ENCODE measurements at regions not wholly inside any gene's neighbourhood (a gene's known extent, or its start where the extent isn't known, plus 50 kb on each side); places are given as distances from the start of the nearest gene placed in this dataset.
A peak's percentile ranks its signal among the peaks of the same experiment; 100 is the strongest.
"Not testable (repeated sequence)": the region's sequence is repeated elsewhere in the genome, so short reads cannot be mapped to it uniquely, and the experiment has no call there.

DNA sequence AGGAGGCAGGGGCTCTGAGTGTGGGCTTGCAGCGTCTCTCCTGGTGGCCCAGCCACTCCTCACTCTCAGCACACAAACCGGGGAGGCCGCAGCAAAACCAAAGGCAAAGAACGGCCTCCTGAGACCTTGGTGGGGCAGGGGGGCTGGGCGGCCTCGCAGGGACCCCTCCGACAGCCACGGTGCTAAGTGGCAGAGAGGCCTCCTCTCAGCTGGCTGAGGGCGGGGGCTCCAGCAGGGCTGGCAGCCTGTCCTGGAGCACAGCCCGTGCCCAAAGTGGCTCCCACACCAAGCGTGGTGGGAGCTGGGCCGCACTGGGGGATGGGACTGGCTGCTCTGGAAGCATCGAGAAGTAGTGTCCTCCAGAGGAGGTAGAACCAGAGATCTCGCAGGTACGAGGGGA, 334.4 kb downstream of the QKI start:
- no peak overlapping the region for H3K9ac ChIP-seq (ENCODE audit: low read length)

DNA sequence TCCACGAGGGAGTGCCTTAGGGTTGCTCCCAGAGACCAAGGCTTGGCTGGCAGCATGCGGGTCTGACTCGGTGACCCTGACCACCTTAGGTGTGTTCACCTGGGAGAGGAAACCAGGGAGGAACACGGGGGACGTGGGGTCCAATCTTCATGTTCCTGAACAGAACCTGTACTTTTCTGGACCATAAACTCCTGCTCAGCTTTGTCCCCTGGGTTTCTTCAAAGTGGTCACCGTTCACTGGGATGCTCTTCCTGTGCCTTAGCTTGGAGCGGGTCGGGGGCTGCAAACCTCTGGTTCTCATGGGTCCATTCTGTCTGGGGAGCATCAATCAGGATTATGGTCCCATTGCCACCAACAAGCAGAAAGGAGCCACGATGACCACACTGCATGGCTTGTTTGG, 333.5 kb downstream of the QKI start:
- 98% methylated on average over 9 of the region's 9 CpGs for WGBS
- Histone ChIP-seq H4K8ac (ENCODE audit: low read length) (no peak overlapping the region), H2AK5ac (ENCODE audit: low read length, severe bottlenecking) (peak overlapping the region; percentile 43), H4K91ac (ENCODE audit: low read length) (no peak overlapping the region), H2AFZ (ENCODE audit: low read depth, low read length) (no peak overlapping the region), H3K9ac (ENCODE audit: low read length) (no peak overlapping the region), H2BK15ac (ENCODE audit: low read depth, poor library complexity, severe bottlenecking) (no peak overlapping the region), H2BK5ac (ENCODE audit: low read depth, low read length, poor library complexity, severe bottlenecking) (no peak overlapping the region), H2BK12ac (ENCODE audit: low read length in 2 of 2) (no peak overlapping the region), H3K4me1 (ENCODE audit: control insufficient read depth, insufficient read depth, low read depth, low read length) (peaks cover 14% of the 10 kb centered on the region), H3K27me3 (ENCODE audit: control insufficient read depth in 1 of 2, insufficient read depth in 1 of 2, low read length in 2 of 2) (peaks cover 0 to 2% of the 10 kb centered on the region in 2 experiments), H3K36me3 (ENCODE audit: control insufficient read depth in 1 of 2, insufficient read depth in 2 of 2, low read depth in 1 of 2, low read length in 2 of 2) (no peaks in the 10 kb centered on the region), H2BK120ac (ENCODE audit: low read depth, low read length) (no peak overlapping the region), H3K4me3 (ENCODE audit: insufficient read depth in 1 of 2, low read depth in 1 of 2, low read length in 2 of 2) (no peak overlapping the region), H3K4ac (ENCODE audit: low read depth in 1 of 2, low read length in 2 of 2) (no peak overlapping the region), H3K79me1 (replicated peaks; ENCODE audit: low read length, poor library complexity, severe bottlenecking) (no peaks in the 10 kb centered on the region), H3K9me3 (ENCODE audit: control insufficient read depth, low read length) (no peaks in the 10 kb centered on the region), H3K14ac (ENCODE audit: low read length in 2 of 2) (no peak overlapping the region), H3K27ac (ENCODE audit: low read length, poor library complexity, severe bottlenecking) (no peak overlapping the region), H3K23ac (ENCODE audit: low read length in 2 of 2) (no peak overlapping the region), H3K18ac (ENCODE audit: low read depth in 1 of 2, low read length in 2 of 2) (no peak overlapping the region), H3K4me2 (ENCODE audit: low read length, poor library complexity, severe bottlenecking) (no peak overlapping the region)
- DNase-seq = no peak

More for the DNA sequence above, 334.4 kb downstream of the QKI start:
- peaks cover 0 to 2% of the 10 kb centered on the region in 2 experiments for H3K27me3 ChIP-seq (ENCODE audit: control insufficient read depth in 1 of 2, insufficient read depth in 1 of 2, low read length in 2 of 2)
- H3K4ac ChIP-seq (ENCODE audit: low read depth in 1 of 2, low read length in 2 of 2) = no peak overlapping the region
- no peak overlapping the region for H2AK5ac ChIP-seq (ENCODE audit: low read length, severe bottlenecking)
- H4K91ac ChIP-seq (ENCODE audit: low read length) = no peak overlapping the region
- no peaks in the 10 kb centered on the region for H3K36me3 ChIP-seq (ENCODE audit: control insufficient read depth in 1 of 2, insufficient read depth in 2 of 2, low read depth in 1 of 2, low read length in 2 of 2)
- H3K18ac ChIP-seq (ENCODE audit: low read depth in 1 of 2, low read length in 2 of 2) = no peak overlapping the region
- WGBS = 96% methylated on average over 15 of the region's 15 CpGs
- H2BK15ac ChIP-seq (ENCODE audit: low read depth, poor library complexity, severe bottlenecking) = no peak overlapping the region
- H3K23ac ChIP-seq (ENCODE audit: low read length in 2 of 2) = no peak overlapping the region
- peaks cover 12% of the 10 kb centered on the region for H3K4me1 ChIP-seq (ENCODE audit: control insufficient read depth, insufficient read depth, low read depth, low read length)
- H3K79me1 ChIP-seq (replicated peaks; ENCODE audit: low read length, poor library complexity, severe bottlenecking) = no peaks in the 10 kb centered on the region
- H2BK120ac ChIP-seq (ENCODE audit: low read depth, low read length) = no peak overlapping the region
- no peak overlapping the region for H2BK12ac ChIP-seq (ENCODE audit: low read length in 2 of 2)
- H3K4me2 ChIP-seq (ENCODE audit: low read length, poor library complexity, severe bottlenecking) = no peak overlapping the region
- DNase-seq = no peak
- H3K9me3 ChIP-seq (ENCODE audit: control insufficient read depth, low read length) = no peaks in the 10 kb centered on the region
- no peak overlapping the region for H4K8ac ChIP-seq (ENCODE audit: low read length)
- H2BK5ac ChIP-seq (ENCODE audit: low read depth, low read length, poor library complexity, severe bottlenecking) = no peak overlapping the region
- no peak overlapping the region for H3K4me3 ChIP-seq (ENCODE audit: insufficient read depth in 1 of 2, low read depth in 1 of 2, low read length in 2 of 2)
- H3K27ac ChIP-seq (ENCODE audit: low read length, poor library complexity, severe bottlenecking) = no peak overlapping the region
- H2AFZ ChIP-seq (ENCODE audit: low read depth, low read length) = no peak overlapping the region
- no peak overlapping the region for H3K14ac ChIP-seq (ENCODE audit: low read length in 2 of 2)

DNA sequence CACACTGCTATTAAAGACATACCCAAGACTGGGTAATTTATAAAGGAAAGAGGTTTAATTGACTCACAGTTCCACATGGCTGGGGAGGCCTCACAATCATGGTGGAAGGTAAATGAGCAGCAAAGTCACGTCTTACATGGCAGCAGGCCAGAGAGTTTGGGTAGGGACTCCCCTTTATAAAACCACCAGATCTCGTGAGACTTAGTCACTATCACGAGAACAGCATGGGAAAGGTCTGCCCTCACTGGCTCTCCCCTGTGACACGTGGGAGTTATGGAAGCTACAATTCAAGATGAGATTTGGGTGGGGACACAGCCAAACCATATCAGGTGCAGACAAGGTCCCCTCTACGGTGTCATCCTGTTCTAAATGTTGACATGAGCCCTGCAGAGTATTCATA, 332.5 kb downstream of the QKI start:
- H3K9ac ChIP-seq (ENCODE audit: low read length); H2BK120ac ChIP-seq (ENCODE audit: low read depth, low read length); H3K4ac ChIP-seq (ENCODE audit: low read depth in 1 of 2, low read length in 2 of 2); H4K91ac ChIP-seq (ENCODE audit: low read length); H2BK5ac ChIP-seq (ENCODE audit: low read depth, low read length, poor library complexity, severe bottlenecking); H2BK15ac ChIP-seq (ENCODE audit: low read depth, poor library complexity, severe bottlenecking); H3K18ac ChIP-seq (ENCODE audit: low read depth in 1 of 2, low read length in 2 of 2); H3K23ac ChIP-seq (ENCODE audit: low read length in 2 of 2); H3K27ac ChIP-seq (ENCODE audit: low read length, poor library complexity, severe bottlenecking); H4K8ac ChIP-seq (ENCODE audit: low read length); H3K4me3 ChIP-seq (ENCODE audit: insufficient read depth in 1 of 2, low read depth in 1 of 2, low read length in 2 of 2); H3K9me3 ChIP-seq (ENCODE audit: control insufficient read depth, low read length); H3K14ac ChIP-seq (ENCODE audit: low read length in 2 of 2); H3K4me2 ChIP-seq (ENCODE audit: low read length, poor library complexity, severe bottlenecking); H3K27me3 ChIP-seq (ENCODE audit: control insufficient read depth in 1 of 2, insufficient read depth in 1 of 2, low read length in 2 of 2); H2AK5ac ChIP-seq (ENCODE audit: low read length, severe bottlenecking); H2BK12ac ChIP-seq (ENCODE audit: low read length in 2 of 2); DNase-seq; H3K36me3 ChIP-seq (ENCODE audit: control insufficient read depth in 1 of 2, insufficient read depth in 2 of 2, low read depth in 1 of 2, low read length in 2 of 2); H3K79me1 ChIP-seq (replicated peaks; ENCODE audit: low read length, poor library complexity, severe bottlenecking); H2AFZ ChIP-seq (ENCODE audit: low read depth, low read length): not testable (repeated sequence)
- 88% methylated on average over 4 of the region's 5 CpGs for WGBS
- H3K4me1 ChIP-seq (ENCODE audit: control insufficient read depth, insufficient read depth, low read depth, low read length) = peaks cover 14% of the 10 kb centered on the region

DNA sequence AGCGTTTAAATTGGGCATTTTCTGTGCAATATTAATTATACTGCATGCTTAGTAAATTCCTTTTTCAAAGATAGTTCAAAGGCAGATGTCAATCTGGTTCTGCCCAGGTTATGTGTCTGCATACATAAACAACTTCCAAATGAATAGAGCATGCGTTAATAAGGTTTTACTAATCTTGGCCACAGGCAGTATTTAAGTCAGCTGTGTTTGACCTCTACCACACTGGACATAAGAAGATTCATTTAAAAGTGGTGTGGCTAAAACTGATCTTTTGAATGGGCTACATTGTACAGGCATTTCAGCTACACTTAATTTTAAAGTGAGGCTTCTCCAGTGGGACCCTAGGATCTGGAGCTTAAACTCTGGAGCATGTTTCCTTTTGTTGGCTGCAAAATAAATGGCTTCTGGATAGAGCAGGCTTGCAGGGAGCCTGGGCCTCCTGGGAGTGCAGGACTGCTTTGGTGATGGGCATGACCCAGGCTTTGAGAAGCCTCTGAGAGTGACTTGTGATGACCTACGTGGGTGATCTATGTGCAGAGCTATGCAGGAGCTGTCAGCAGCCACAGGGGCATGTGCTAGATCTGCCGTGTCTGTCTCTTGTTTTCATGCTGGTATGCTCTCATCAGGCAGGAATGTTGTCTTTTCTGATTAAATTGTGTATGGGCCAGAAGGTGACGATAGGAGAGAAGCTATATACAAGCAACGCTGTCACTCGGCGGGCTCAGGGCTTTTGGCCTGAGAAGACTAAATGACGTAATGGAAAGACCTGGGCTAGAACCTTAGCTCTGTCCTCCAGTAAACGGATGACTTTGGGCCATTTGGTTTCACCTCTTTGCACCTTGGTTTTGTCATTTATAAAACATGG, 331.2 kb downstream of the QKI start:
- Histone ChIP-seq H2AK5ac (ENCODE audit: low read length, severe bottlenecking) (no peak overlapping the region), H4K91ac (ENCODE audit: low read length) (no peak overlapping the region), H3K4ac (ENCODE audit: low read depth in 1 of 2, low read length in 2 of 2) (no peak overlapping the region), H3K4me2 (ENCODE audit: low read length, poor library complexity, severe bottlenecking) (no peak overlapping the region), H2BK12ac (ENCODE audit: low read length in 2 of 2) (no peak overlapping the region), H2BK15ac (ENCODE audit: low read depth, poor library complexity, severe bottlenecking) (no peak overlapping the region), H3K4me1 (ENCODE audit: control insufficient read depth, insufficient read depth, low read depth, low read length) (peaks cover 14% of the 10 kb centered on the region), H3K27me3 (ENCODE audit: control insufficient read depth in 1 of 2, insufficient read depth in 1 of 2, low read length in 2 of 2) (peaks cover 0 to 5% of the 10 kb centered on the region in 2 experiments), H3K14ac (ENCODE audit: low read length in 2 of 2) (no peak overlapping the region), H2BK5ac (ENCODE audit: low read depth, low read length, poor library complexity, severe bottlenecking) (no peak overlapping the region), H3K18ac (ENCODE audit: low read depth in 1 of 2, low read length in 2 of 2) (no peak overlapping the region), H3K4me3 (ENCODE audit: insufficient read depth in 1 of 2, low read depth in 1 of 2, low read length in 2 of 2) (no peak overlapping the region), H2AFZ (ENCODE audit: low read depth, low read length) (no peak overlapping the region), H3K9me3 (ENCODE audit: control insufficient read depth, low read length) (no peaks in the 10 kb centered on the region), H3K79me1 (replicated peaks; ENCODE audit: low read length, poor library complexity, severe bottlenecking) (no peaks in the 10 kb centered on the region), H4K8ac (ENCODE audit: low read length) (no peak overlapping the region), H3K36me3 (ENCODE audit: control insufficient read depth in 1 of 2, insufficient read depth in 2 of 2, low read depth in 1 of 2, low read length in 2 of 2) (no peaks in the 10 kb centered on the region), H3K9ac (ENCODE audit: low read length) (peak overlapping the region; percentile 32), H3K27ac (ENCODE audit: low read length, poor library complexity, severe bottlenecking) (peak overlapping the region; percentile 65), H2BK120ac (ENCODE audit: low read depth, low read length) (no peak overlapping the region), H3K23ac (ENCODE audit: low read length in 2 of 2) (no peak overlapping the region)
- 2% methylated on average over 8 of the region's 10 CpGs for WGBS
- DNase-seq = peak; percentile 87
